ENCODE measurements at regions not wholly inside any gene's neighbourhood (a gene's known extent, or its start where the extent isn't known, plus 50 kb on each side); places are given as distances from the start of the nearest gene placed in this dataset.

- no peak overlapping the region for H3K27ac ChIP-seq (ENCODE audit: low read depth, low read length)
- no peak overlapping the region for H3K4me2 ChIP-seq (ENCODE audit: low read length)
- ChIA-PET POLR2A (no interaction called here), CTCF (no interaction called here), RAD21 (ENCODE audit: low non-redundant PET in 1 of 2, low total read pairs in 2 of 2, uncharacterized antibody in 2 of 2, unreplicated experiment in 2 of 2) (no interaction called here)
- no peak overlapping the region for H2AFZ ChIP-seq (ENCODE audit: low read depth, low read length, poor library complexity, severe bottlenecking)
- DNase-seq (ENCODE audit: low read depth, low spot score) (no peak), ATAC-seq (no peak)
- no peaks in the 10 kb centered on the region for H3K27me3 ChIP-seq (ENCODE audit: insufficient read depth, low read length)
- BruUV-seq (replicated peaks), result no TSS peak
- H3K4me3 ChIP-seq (replicated peaks in 1 of 2; ENCODE audit: low read depth in 1 of 2, low read length in 2 of 2), result no peak overlapping the region
- H3K9me3 ChIP-seq (ENCODE audit: control insufficient read depth in 1 of 2, insufficient read depth in 1 of 2, low read depth in 1 of 2, low read length in 2 of 2), result peaks cover 4 to 24% of the 10 kb centered on the region in 2 experiments; a peak in 2 of 4 replicates
- no peaks in the 10 kb centered on the region for H3K36me3 ChIP-seq (ENCODE audit: control insufficient read depth in 1 of 2, insufficient read depth in 2 of 2, low read length in 2 of 2)
- H3K9ac ChIP-seq (ENCODE audit: low read length), result no peak overlapping the region
- intact Hi-C loops (cut with micrococcal nuclease), result no loop called here
- no peaks in the 10 kb centered on the region for H3K4me1 ChIP-seq (ENCODE audit: control insufficient read depth in 1 of 2, insufficient read depth in 2 of 2, low read length in 2 of 2)
- no peaks in the 10 kb centered on the region for H3K79me2 ChIP-seq (ENCODE audit: insufficient read depth, low read length)
- H3K9me2 ChIP-seq (ENCODE audit: insufficient read depth), result no peaks in the 10 kb centered on the region
- no peaks in the 10 kb centered on the region for H4K20me1 ChIP-seq (ENCODE audit: insufficient read depth)
- TF ChIP-seq JUND (IDR thresholded peaks at IDR 0.05), result no peak
- no peak for TF ChIP-seq POLR2AphosphoS5 (IDR thresholded peaks at IDR 0.05; ENCODE audit: low read depth, low read length)
- TF ChIP-seq ZFX (IDR thresholded peaks at IDR 0.05), result no peak
- TF ChIP-seq, protein P1, sequence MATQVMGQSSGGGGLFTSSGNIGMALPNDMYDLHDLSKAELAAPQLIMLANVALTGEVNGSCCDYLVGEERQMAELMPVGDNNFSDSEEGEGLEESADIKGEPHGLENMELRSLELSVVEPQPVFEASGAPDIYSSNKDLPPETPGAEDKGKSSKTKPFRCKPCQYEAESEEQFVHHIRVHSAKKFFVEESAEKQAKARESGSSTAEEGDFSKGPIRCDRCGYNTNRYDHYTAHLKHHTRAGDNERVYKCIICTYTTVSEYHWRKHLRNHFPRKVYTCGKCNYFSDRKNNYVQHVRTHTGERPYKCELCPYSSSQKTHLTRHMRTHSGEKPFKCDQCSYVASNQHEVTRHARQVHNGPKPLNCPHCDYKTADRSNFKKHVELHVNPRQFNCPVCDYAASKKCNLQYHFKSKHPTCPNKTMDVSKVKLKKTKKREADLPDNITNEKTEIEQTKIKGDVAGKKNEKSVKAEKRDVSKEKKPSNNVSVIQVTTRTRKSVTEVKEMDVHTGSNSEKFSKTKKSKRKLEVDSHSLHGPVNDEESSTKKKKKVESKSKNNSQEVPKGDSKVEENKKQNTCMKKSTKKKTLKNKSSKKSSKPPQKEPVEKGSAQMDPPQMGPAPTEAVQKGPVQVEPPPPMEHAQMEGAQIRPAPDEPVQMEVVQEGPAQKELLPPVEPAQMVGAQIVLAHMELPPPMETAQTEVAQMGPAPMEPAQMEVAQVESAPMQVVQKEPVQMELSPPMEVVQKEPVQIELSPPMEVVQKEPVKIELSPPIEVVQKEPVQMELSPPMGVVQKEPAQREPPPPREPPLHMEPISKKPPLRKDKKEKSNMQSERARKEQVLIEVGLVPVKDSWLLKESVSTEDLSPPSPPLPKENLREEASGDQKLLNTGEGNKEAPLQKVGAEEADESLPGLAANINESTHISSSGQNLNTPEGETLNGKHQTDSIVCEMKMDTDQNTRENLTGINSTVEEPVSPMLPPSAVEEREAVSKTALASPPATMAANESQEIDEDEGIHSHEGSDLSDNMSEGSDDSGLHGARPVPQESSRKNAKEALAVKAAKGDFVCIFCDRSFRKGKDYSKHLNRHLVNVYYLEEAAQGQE (IDR thresholded peaks at IDR 0.05; ENCODE audit: low read depth), result no peak
- no peak for TF ChIP-seq SP1 (IDR thresholded peaks at IDR 0.05; ENCODE audit: low read depth)
- no peak for TF ChIP-seq ZBTB33 (IDR thresholded peaks at IDR 0.05; ENCODE audit: extremely low read depth, insufficient replicate concordance, low read length)
- TF ChIP-seq CEBPB (IDR thresholded peaks at IDR 0.05; ENCODE audit: low read depth), result no peak
- TF ChIP-seq TCF7L2 (IDR thresholded peaks at IDR 0.05; ENCODE audit: borderline replicate concordance, extremely low read depth, insufficient read depth, insufficient read length), result no peak
- no peak for TF ChIP-seq SRF (IDR thresholded peaks at IDR 0.05; ENCODE audit: low read depth)
- no peak for TF ChIP-seq ELF1 (IDR thresholded peaks at IDR 0.05; ENCODE audit: borderline replicate concordance, low read depth)
- TF ChIP-seq CTCF (IDR thresholded peaks at IDR 0.05 in 2 of 3, conservative IDR thresholded peaks at IDR 0.05 in 1 of 3; ENCODE audit: borderline replicate concordance in 1 of 3, insufficient read depth in 1 of 3, low read depth in 2 of 3, low read length in 2 of 3), result no peak
- TF ChIP-seq EGR1 (IDR thresholded peaks at IDR 0.05; ENCODE audit: low read depth), result no peak
- TF ChIP-seq FOSL1 (IDR thresholded peaks at IDR 0.05; ENCODE audit: low read depth), result no peak
- TF ChIP-seq YY1 (IDR thresholded peaks at IDR 0.05; ENCODE audit: extremely low read depth, insufficient replicate concordance, low read depth, low read length), result no peak
- TF ChIP-seq RAD21 (IDR thresholded peaks at IDR 0.05; ENCODE audit: low read depth), result no peak
- no peak for TF ChIP-seq CBX3 (IDR thresholded peaks at IDR 0.05; ENCODE audit: low read depth)
- no peak for TF ChIP-seq EZH2phosphoT487 (IDR thresholded peaks at IDR 0.05; ENCODE audit: borderline replicate concordance)
- TF ChIP-seq EZH2 (IDR thresholded peaks at IDR 0.05), result no peak
- TF ChIP-seq ZNF274 (IDR thresholded peaks at IDR 0.05; ENCODE audit: low read depth, low read length), result no peak
- TF ChIP-seq SIN3A (IDR thresholded peaks at IDR 0.05; ENCODE audit: low read depth), result no peak
Measured at GRCh38 chr15:87478687-87479072, 777.9 kb downstream of the NTRK3 start.
